ENCODE measurements at regions not wholly inside any gene's neighbourhood (a gene's known extent, or its start where the extent isn't known, plus 50 kb on each side); places are given as distances from the start of the nearest gene placed in this dataset.
"Not testable (repeated sequence)": the region's sequence is repeated elsewhere in the genome, so short reads cannot be mapped to it uniquely, and the experiment has no call there.

DNA sequence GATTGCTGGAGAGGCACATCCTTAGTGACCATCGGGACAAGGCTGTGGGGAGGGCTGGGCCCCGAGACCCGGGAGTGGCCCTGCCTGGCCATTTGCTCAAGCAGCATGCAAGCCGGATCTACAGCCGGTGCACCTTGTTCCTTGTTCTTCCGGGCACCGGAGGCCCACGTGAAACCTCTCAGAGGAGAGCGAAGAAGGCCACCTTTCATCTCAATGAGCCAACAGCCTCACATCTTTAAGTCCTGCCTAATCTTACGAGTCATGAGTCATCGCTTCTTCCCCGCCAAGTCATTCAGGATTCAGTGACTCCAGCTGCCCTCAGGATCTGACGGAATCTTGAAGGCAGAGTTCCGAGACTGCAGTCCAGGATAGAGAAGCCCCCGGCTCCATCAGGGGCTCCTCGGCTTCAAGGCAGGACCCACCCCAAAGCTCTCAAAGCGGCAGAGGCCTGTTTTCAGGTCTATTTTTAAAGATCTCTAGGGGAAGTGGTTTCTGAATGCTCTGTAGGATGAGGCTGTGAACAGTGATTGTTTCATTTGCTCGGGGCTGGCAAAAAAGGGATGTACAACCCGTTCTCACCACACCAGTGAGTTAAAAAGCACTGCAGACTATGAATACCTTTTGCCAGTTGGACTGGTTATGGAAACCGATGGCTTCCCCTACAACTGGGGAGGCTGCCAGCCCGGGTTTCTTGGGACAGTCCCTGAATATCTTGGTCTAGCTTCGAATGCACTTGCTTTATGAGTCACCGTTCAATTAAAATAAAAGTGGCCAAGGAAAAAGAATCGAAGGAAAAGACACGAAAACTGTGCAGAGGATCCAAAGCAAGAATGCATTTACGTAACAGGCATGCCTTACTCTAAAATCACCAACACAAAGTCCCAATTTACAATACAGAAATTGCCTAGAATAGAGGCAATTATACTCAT lies 57.2 kb upstream of the ECHDC3 start:
- no peak for FAIRE-seq
- Histone ChIP-seq H3K27me3 (ENCODE audit: control insufficient read depth, insufficient read depth, low read length) (peaks cover 6% of the 10 kb centered on the region), H3K36me3 (ENCODE audit: control insufficient read depth, insufficient read depth, low read length) (no peaks in the 10 kb centered on the region), H3K4me3 (ENCODE audit: low read depth, low read length) (peak overlapping the region; percentile 3)
- peak; percentile 94 for DNase-seq (ENCODE audit: low read depth)
- TF ChIP-seq, protein P1, sequence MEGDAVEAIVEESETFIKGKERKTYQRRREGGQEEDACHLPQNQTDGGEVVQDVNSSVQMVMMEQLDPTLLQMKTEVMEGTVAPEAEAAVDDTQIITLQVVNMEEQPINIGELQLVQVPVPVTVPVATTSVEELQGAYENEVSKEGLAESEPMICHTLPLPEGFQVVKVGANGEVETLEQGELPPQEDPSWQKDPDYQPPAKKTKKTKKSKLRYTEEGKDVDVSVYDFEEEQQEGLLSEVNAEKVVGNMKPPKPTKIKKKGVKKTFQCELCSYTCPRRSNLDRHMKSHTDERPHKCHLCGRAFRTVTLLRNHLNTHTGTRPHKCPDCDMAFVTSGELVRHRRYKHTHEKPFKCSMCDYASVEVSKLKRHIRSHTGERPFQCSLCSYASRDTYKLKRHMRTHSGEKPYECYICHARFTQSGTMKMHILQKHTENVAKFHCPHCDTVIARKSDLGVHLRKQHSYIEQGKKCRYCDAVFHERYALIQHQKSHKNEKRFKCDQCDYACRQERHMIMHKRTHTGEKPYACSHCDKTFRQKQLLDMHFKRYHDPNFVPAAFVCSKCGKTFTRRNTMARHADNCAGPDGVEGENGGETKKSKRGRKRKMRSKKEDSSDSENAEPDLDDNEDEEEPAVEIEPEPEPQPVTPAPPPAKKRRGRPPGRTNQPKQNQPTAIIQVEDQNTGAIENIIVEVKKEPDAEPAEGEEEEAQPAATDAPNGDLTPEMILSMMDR (IDR thresholded peaks at IDR 0.05; ENCODE audit: insufficient read depth, low read length, severe bottlenecking) = no peak

DNA sequence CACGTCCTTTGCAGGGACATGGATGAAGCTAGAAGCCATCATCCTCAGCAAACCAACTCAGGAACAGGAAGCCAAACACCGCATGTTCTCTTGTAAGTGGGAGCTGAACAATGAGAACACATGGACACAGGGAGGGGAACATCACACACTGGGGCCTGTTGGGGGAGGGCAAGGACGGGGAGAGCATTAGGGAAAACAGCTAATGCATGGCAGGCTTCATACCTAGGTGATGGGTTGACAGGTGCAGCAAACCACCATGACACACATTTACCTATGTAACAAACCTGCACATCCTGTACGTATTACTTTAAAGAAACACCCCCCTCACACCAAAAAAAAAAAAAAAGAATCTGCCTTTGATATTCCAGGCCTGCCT lies 57.9 kb upstream of the ECHDC3 start:
- H3K27me3 ChIP-seq (ENCODE audit: control insufficient read depth, insufficient read depth, low read length); FAIRE-seq; H3K4me3 ChIP-seq (ENCODE audit: low read depth, low read length); H3K36me3 ChIP-seq (ENCODE audit: control insufficient read depth, insufficient read depth, low read length); DNase-seq (ENCODE audit: low read depth): not testable (repeated sequence)

DNA sequence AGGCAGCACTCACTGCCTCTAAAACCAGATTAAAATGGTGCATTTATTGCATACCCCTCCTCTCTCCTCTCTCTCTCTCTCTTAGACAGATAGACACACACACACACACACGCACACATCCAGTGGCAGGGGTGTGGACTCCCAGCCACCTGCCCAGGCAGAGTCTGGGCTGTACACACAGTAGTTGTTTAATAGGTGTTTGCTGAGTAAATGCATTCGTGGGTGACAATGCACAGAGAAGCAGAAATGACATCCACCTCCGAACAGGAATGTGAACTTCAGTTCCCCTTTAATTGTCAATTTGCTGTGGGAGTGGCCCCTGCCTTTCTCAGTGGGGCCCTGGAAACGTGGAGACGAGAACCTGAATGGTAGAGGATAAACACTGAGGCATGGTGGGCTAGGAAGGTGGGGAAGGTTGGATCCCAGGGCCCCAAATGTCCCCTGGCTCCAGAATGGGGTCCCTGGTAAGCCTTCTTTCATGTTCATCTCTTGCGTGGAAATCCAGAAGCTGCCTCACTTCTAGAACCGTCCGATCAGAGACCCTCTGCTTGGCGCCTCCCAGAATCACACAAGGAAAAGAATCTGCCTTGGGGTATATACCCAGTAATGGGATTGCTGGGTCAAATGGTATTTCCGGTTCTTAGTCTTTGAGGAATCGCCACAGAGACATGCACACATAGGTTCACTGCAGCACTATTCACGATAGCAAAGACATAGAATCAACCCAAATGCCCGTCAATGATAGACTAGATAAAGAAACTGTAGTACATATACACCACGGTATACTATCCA lies 58.5 kb upstream of the ECHDC3 start:
- DNase-seq (ENCODE audit: low read depth) (no peak), FAIRE-seq (no peak)
- no peak overlapping the region for H3K4me3 ChIP-seq (ENCODE audit: low read depth, low read length)
- TF ChIP-seq, protein P1 (IDR thresholded peaks at IDR 0.05; ENCODE audit: insufficient read depth, low read length, severe bottlenecking) = no peak
- peaks cover 8% of the 10 kb centered on the region for H3K27me3 ChIP-seq (ENCODE audit: control insufficient read depth, insufficient read depth, low read length)
- H3K36me3 ChIP-seq (ENCODE audit: control insufficient read depth, insufficient read depth, low read length) = no peaks in the 10 kb centered on the region

DNA sequence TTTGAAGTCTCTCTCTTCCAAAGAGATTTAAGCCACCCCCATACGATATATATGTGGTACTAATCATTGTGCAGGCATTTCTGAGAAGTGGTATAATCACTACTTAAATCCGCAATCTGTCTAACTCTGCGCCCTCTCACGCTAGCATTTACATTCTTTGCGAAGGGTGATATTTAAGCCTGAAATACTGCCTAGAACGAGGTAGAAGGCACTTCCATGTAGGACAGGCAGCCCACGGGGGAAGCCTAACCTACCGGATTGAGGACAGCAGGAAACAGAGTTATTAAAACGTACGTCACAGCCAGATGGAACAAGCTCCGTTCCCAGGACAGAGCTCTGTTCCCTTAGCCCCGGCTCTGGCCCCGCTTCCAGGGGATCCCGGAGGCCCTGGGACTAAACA lies 59.3 kb upstream of the ECHDC3 start:
- H3K4me3 ChIP-seq (ENCODE audit: low read depth, low read length) = no peak overlapping the region
- TF ChIP-seq, protein P1 (IDR thresholded peaks at IDR 0.05; ENCODE audit: insufficient read depth, low read length, severe bottlenecking) = no peak
- H3K36me3 ChIP-seq (ENCODE audit: control insufficient read depth, insufficient read depth, low read length) = no peaks in the 10 kb centered on the region
- H3K27me3 ChIP-seq (ENCODE audit: control insufficient read depth, insufficient read depth, low read length) = peaks cover 8% of the 10 kb centered on the region
- FAIRE-seq (no peak), DNase-seq (ENCODE audit: low read depth) (no peak)

DNA sequence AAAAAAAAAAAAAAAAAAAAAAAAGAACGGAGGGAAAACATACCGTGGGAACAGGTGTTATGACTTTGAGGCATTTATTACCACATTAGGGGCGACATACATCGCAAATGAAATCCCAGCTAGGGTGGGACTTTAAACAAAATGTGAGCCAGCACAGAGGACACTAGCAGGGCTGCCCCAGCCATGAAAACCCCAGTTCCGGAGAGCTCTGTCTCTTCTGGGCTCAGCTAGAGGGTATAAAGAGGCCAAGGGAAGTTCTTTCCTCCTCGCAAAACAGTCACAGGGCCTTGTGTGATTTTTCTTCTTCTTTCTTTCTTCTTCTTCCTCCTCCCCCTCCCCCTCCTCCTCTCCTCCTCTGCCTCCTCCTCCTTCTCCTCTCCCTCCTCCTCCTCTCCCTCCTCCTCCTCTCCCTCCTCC lies 59.9 kb upstream of the ECHDC3 start:
- FAIRE-seq (no peak), DNase-seq (ENCODE audit: low read depth) (no peak)
- TF ChIP-seq, protein P1 (IDR thresholded peaks at IDR 0.05; ENCODE audit: insufficient read depth, low read length, severe bottlenecking) = no peak
- Histone ChIP-seq H3K4me3 (ENCODE audit: low read depth, low read length) (no peak overlapping the region), H3K27me3 (ENCODE audit: control insufficient read depth, insufficient read depth, low read length) (peaks cover 8% of the 10 kb centered on the region), H3K36me3 (ENCODE audit: control insufficient read depth, insufficient read depth, low read length) (no peaks in the 10 kb centered on the region)

DNA sequence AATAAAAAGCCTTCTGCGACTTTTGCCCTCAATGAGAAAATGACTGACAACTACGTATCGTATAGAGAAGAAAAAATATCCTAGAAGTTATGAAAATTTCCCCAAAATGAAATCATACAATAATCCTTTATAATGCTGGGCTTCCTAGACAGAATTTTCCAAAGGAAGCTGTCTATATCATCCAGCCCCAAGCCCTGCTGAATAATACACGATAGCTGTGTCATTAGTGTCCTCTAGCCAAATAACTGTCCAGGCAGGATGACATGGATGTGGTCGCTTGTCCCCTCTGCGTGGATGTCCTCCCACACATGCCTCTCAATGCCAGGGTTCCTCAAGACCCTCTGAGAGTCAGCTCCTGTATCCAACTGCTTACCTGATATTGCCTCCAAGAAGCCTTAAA lies 61.7 kb upstream of the ECHDC3 start:
- Histone ChIP-seq H3K4me3 (ENCODE audit: low read depth, low read length) (no peak overlapping the region), H3K36me3 (ENCODE audit: control insufficient read depth, insufficient read depth, low read length) (no peaks in the 10 kb centered on the region), H3K27me3 (ENCODE audit: control insufficient read depth, insufficient read depth, low read length) (peaks cover 10% of the 10 kb centered on the region)
- TF ChIP-seq, protein P1 (IDR thresholded peaks at IDR 0.05; ENCODE audit: insufficient read depth, low read length, severe bottlenecking) = no peak
- FAIRE-seq (no peak), DNase-seq (ENCODE audit: low read depth) (no peak)
